ENCODE measurements at regions not wholly inside any gene's neighbourhood (a gene's known extent, or its start where the extent isn't known, plus 50 kb on each side); places are given as distances from the start of the nearest gene placed in this dataset.

DNA sequence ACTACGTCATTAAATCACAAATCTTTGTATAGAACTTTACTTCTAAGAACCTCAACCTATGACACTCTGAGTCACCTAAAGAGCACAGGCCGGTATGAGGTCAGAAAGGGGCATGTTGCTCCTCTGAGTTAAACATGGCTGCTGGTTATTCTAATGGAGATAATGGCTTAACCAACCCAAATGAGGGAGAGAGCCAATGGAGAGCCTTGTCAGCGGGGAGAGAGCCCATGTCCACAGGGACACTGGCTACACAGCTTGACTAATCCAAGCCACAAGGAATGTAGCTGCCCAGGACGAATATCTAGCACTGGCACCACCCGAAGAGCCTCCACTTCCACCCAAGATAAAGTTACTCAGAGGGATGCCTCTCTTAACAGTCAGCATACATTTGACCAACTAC lies 77.0 kb upstream of the STAC start:
- Histone ChIP-seq H3K4me3 (ENCODE audit: low read length) (no peak overlapping the region), H3K4me1 (ENCODE audit: insufficient read depth, low read length) (no peaks in the 10 kb centered on the region), H3K27me3 (ENCODE audit: insufficient read depth, low read length) (no peaks in the 10 kb centered on the region), H3K36me3 (ENCODE audit: insufficient read depth, low read depth, low read length) (no peaks in the 10 kb centered on the region), H3K27ac (ENCODE audit: low read length) (no peak overlapping the region), H3K9ac (ENCODE audit: low read depth, low read length) (no peak overlapping the region), H3K9me3 (ENCODE audit: insufficient read depth, low read depth, low read length) (no peaks in the 10 kb centered on the region)

GRCh38 chr3:36305929-36306520 lies 74.3 kb upstream of the STAC start:
- H3K4me1 ChIP-seq (ENCODE audit: insufficient read depth, low read length) = no peaks in the 10 kb centered on the region
- no peak overlapping the region for H3K9ac ChIP-seq (ENCODE audit: low read depth, low read length)
- no peak overlapping the region for H3K27ac ChIP-seq (ENCODE audit: low read length)
- no peaks in the 10 kb centered on the region for H3K9me3 ChIP-seq (ENCODE audit: insufficient read depth, low read depth, low read length)
- H3K27me3 ChIP-seq (ENCODE audit: insufficient read depth, low read length) = no peaks in the 10 kb centered on the region
- H3K36me3 ChIP-seq (ENCODE audit: insufficient read depth, low read depth, low read length) = no peaks in the 10 kb centered on the region
- no peak overlapping the region for H3K4me3 ChIP-seq (ENCODE audit: low read length)

DNA sequence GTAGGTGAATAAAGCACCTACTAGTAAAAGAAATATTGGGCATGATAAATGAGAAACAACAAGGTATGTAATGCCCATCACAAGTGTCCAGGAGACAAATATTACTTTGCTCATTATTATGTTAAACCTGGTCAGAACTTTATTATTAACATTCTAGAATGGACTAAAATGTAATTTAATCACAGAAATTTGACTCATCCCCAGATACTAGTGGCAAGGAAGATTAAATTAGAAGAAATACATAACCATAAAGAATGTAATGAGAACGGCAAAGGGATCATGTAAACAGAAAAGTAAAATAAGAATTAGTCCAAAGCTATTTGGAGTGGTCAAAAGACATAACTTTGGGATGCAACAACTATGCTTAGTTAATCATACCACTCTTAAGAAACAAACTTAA lies 71.2 kb upstream of the STAC start:
- H3K36me3 ChIP-seq (ENCODE audit: insufficient read depth, low read depth, low read length) = no peaks in the 10 kb centered on the region
- no peak overlapping the region for H3K27ac ChIP-seq (ENCODE audit: low read length)
- no peaks in the 10 kb centered on the region for H3K27me3 ChIP-seq (ENCODE audit: insufficient read depth, low read length)
- H3K4me3 ChIP-seq (ENCODE audit: low read length) = no peak overlapping the region
- H3K9me3 ChIP-seq (ENCODE audit: insufficient read depth, low read depth, low read length) = no peaks in the 10 kb centered on the region
- no peak overlapping the region for H3K9ac ChIP-seq (ENCODE audit: low read depth, low read length)
- no peaks in the 10 kb centered on the region for H3K4me1 ChIP-seq (ENCODE audit: insufficient read depth, low read length)

DNA sequence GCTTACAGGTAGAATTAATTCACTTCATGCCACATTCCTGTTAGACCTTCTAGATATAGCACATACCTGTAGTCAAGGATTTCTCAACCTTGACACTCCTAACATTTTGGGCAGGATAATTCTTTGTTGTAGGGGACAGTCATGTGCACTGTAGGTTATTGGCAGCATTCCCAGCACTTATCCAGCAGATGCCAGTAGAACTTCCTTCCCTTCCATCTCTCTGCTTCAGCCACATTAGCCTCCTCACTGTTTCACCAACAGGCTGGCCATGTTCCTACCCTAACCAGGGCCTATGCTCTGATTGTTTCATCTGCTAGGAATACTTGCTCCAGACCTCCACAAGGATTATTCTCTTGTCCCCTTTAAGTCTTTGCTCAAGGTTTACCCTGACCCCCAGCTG lies 68.0 kb upstream of the STAC start:
- no peaks in the 10 kb centered on the region for H3K27me3 ChIP-seq (ENCODE audit: insufficient read depth, low read length)
- H3K36me3 ChIP-seq (ENCODE audit: insufficient read depth, low read depth, low read length) = no peaks in the 10 kb centered on the region
- no peak overlapping the region for H3K4me3 ChIP-seq (ENCODE audit: low read length)
- no peak overlapping the region for H3K27ac ChIP-seq (ENCODE audit: low read length)
- H3K9ac ChIP-seq (ENCODE audit: low read depth, low read length) = no peak overlapping the region
- no peaks in the 10 kb centered on the region for H3K9me3 ChIP-seq (ENCODE audit: insufficient read depth, low read depth, low read length)
- no peaks in the 10 kb centered on the region for H3K4me1 ChIP-seq (ENCODE audit: insufficient read depth, low read length)

- Histone ChIP-seq H3K36me3 (ENCODE audit: insufficient read depth, low read depth, low read length) (no peaks in the 10 kb centered on the region), H3K4me1 (ENCODE audit: insufficient read depth, low read length) (peaks cover 21% of the 10 kb centered on the region), H3K4me3 (ENCODE audit: low read length) (no peak overlapping the region), H3K9me3 (ENCODE audit: insufficient read depth, low read depth, low read length) (peaks cover 4% of the 10 kb centered on the region; the same call in 1 of the 2 replicates), H3K27ac (ENCODE audit: low read length) (no peak overlapping the region), H3K9ac (ENCODE audit: low read depth, low read length) (no peak overlapping the region), H3K27me3 (ENCODE audit: insufficient read depth, low read length) (no peaks in the 10 kb centered on the region)
Measured at GRCh38 chr3:36317915-36318314, 62.4 kb upstream of the STAC start.

DNA sequence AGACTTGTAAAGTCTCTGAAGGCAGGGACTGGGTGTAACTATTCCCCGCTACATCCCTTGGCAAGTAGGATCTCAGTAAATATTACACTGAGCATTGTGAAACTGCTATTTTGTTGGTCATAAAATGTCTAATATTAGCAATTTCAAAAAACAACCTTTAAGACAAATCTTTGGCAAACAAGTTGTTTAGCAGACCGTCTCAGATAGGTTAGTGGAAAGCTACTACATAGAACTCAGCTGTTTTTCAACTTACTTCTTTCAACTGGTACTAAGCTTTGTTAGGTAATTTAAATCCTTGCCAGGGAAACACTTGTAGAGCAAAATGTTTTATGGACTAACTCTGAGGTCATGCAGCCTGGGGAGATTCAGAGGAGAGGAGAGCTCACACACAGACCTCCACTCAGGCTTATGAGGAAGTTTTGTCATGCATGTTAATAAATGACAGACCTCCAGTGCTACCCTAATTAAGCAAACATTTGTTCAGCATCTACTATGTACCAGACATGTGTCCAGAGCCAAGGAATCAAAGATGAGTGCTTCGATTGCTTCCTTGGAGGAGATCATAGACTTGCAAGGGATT lies 61.6 kb upstream of the STAC start:
- Histone ChIP-seq H3K27me3 (ENCODE audit: insufficient read depth, low read length) (no peaks in the 10 kb centered on the region), H3K9me3 (ENCODE audit: insufficient read depth, low read depth, low read length) (peaks cover 4% of the 10 kb centered on the region; the same call in 1 of the 2 replicates), H3K4me3 (ENCODE audit: low read length) (no peak overlapping the region), H3K4me1 (ENCODE audit: insufficient read depth, low read length) (peaks cover 21% of the 10 kb centered on the region), H3K36me3 (ENCODE audit: insufficient read depth, low read depth, low read length) (no peaks in the 10 kb centered on the region), H3K27ac (ENCODE audit: low read length) (no peak overlapping the region), H3K9ac (ENCODE audit: low read depth, low read length) (peak overlapping the region; percentile 4; the same call in 1 of the 2 replicates)

- H3K4me3 ChIP-seq (ENCODE audit: low read length) = peak overlapping the region; percentile 31; the same call in 1 of the 2 replicates
Measured at GRCh38 chr3:36319680-36320079, 60.6 kb upstream of the STAC start.

More at GRCh38 chr3:36319680-36320079, 60.6 kb upstream of the STAC start:
- Histone ChIP-seq H3K27me3 (ENCODE audit: insufficient read depth, low read length) (no peaks in the 10 kb centered on the region), H3K9me3 (ENCODE audit: insufficient read depth, low read depth, low read length) (peaks cover 4% of the 10 kb centered on the region; the same call in 1 of the 2 replicates), H3K27ac (ENCODE audit: low read length) (peak overlapping the region; percentile 67), H3K9ac (ENCODE audit: low read depth, low read length) (peak overlapping the region; percentile 30; the same call in 1 of the 2 replicates), H3K4me1 (ENCODE audit: insufficient read depth, low read length) (peaks cover 21% of the 10 kb centered on the region), H3K36me3 (ENCODE audit: insufficient read depth, low read depth, low read length) (no peaks in the 10 kb centered on the region)

All from iPS-20b (cell line).